Non-pigmented ciliary epithelial cell (primary cell): ENCODE measurements at regions not wholly inside any gene's neighbourhood (a gene's known extent, or its start where the extent isn't known, plus 50 kb on each side); places are given as distances from the start of the nearest gene placed in this dataset.
"Not testable (repeated sequence)": the region's sequence is repeated elsewhere in the genome, so short reads cannot be mapped to it uniquely, and the experiment has no call there.

ENCODE experiments used
- DNase-seq: peaks from one replicate; pipeline ENCODE4 v3.0.0-alpha.2; 2010; ENCODE audit warnings: low read depth

GRCh38 chr2:123481406-123481805, 543.7 kb upstream of the CNTNAP5 start:
- no peak for DNase-seq

GRCh38 chr2:123485056-123485455, 540.0 kb upstream of the CNTNAP5 start:
- DNase-seq: no peak

GRCh38 chr2:123493687-123494086, 531.4 kb upstream of the CNTNAP5 start:
- DNase-seq: no peak

GRCh38 chr2:123495241-123495640, 529.8 kb upstream of the CNTNAP5 start:
- no peak for DNase-seq

GRCh38 chr2:123500346-123500745, 524.7 kb upstream of the CNTNAP5 start:
- no peak for DNase-seq

- no peak for DNase-seq
These were observed 524.1 kb upstream of the CNTNAP5 start for GRCh38 chr2:123500988-123501387.

- no peak for DNase-seq
These were observed 522.2 kb upstream of the CNTNAP5 start for GRCh38 chr2:123502931-123503330.

- DNase-seq: no peak
These were observed 512.5 kb upstream of the CNTNAP5 start for GRCh38 chr2:123512547-123512946.

GRCh38 chr2:123513351-123513750, 511.7 kb upstream of the CNTNAP5 start:
- no peak for DNase-seq

GRCh38 chr2:123514613-123515207, 510.4 kb upstream of the CNTNAP5 start:
- DNase-seq: no peak

- no peak for DNase-seq
These were observed 506.7 kb upstream of the CNTNAP5 start for GRCh38 chr2:123518367-123518766.

GRCh38 chr2:123521854-123522253, 503.2 kb upstream of the CNTNAP5 start:
- DNase-seq: no peak

GRCh38 chr2:123522498-123522897, 502.6 kb upstream of the CNTNAP5 start:
- DNase-seq: not testable (repeated sequence)

GRCh38 chr2:123528996-123529707, 495.9 kb upstream of the CNTNAP5 start:
- no peak for DNase-seq

GRCh38 chr2:123530004-123530403, 495.1 kb upstream of the CNTNAP5 start:
- no peak for DNase-seq

- no peak for DNase-seq
These were observed 493.0 kb upstream of the CNTNAP5 start for GRCh38 chr2:123532126-123532525.

- no peak for DNase-seq
These were observed 492.1 kb upstream of the CNTNAP5 start for GRCh38 chr2:123532994-123533393.

GRCh38 chr2:123540291-123540690, 484.8 kb upstream of the CNTNAP5 start:
- no peak for DNase-seq

GRCh38 chr2:123546353-123546752, 478.7 kb upstream of the CNTNAP5 start:
- no peak for DNase-seq

GRCh38 chr2:123563515-123563914, 461.6 kb upstream of the CNTNAP5 start:
- DNase-seq: no peak

GRCh38 chr2:123566291-123566946, 458.7 kb upstream of the CNTNAP5 start:
- no peak for DNase-seq

GRCh38 chr2:123578016-123578415, 447.1 kb upstream of the CNTNAP5 start:
- no peak for DNase-seq

GRCh38 chr2:123596621-123597020, 428.5 kb upstream of the CNTNAP5 start:
- DNase-seq: no peak
